ENCODE measurements at regions not wholly inside any gene's neighbourhood (a gene's known extent, or its start where the extent isn't known, plus 50 kb on each side); places are given as distances from the start of the nearest gene placed in this dataset.
"Not testable (repeated sequence)": the region's sequence is repeated elsewhere in the genome, so short reads cannot be mapped to it uniquely, and the experiment has no call there.

- TF ChIP-seq CHD2 (IDR thresholded peaks at IDR 0.05; ENCODE audit: low read depth, low read length); RCOR1 (IDR thresholded peaks at IDR 0.05; ENCODE audit: borderline replicate concordance in 1 of 2, low read depth in 2 of 2, low read length in 2 of 2); TAF1 (IDR thresholded peaks at IDR 0.05; ENCODE audit: control insufficient read depth, extremely low read depth, insufficient read depth, low read length, severe bottlenecking); ZNF311 (CRISPR knock-in tag; IDR thresholded peaks at IDR 0.05); EZH2 (IDR thresholded peaks at IDR 0.05; ENCODE audit: borderline replicate concordance, low read depth, low read length); TBP (optimal IDR thresholded peaks at IDR 0.05; ENCODE audit: low read depth, low read length); POLR2A (conservative IDR thresholded peaks at IDR 0.05); HDAC6 (IDR thresholded peaks at IDR 0.05; ENCODE audit: low read depth, low read length); BRCA1 (IDR thresholded peaks at IDR 0.05); BRCA1 (CRISPR knock-in tag; IDR thresholded peaks at IDR 0.05): not testable (repeated sequence)
- TF ChIP-seq, protein P1, sequence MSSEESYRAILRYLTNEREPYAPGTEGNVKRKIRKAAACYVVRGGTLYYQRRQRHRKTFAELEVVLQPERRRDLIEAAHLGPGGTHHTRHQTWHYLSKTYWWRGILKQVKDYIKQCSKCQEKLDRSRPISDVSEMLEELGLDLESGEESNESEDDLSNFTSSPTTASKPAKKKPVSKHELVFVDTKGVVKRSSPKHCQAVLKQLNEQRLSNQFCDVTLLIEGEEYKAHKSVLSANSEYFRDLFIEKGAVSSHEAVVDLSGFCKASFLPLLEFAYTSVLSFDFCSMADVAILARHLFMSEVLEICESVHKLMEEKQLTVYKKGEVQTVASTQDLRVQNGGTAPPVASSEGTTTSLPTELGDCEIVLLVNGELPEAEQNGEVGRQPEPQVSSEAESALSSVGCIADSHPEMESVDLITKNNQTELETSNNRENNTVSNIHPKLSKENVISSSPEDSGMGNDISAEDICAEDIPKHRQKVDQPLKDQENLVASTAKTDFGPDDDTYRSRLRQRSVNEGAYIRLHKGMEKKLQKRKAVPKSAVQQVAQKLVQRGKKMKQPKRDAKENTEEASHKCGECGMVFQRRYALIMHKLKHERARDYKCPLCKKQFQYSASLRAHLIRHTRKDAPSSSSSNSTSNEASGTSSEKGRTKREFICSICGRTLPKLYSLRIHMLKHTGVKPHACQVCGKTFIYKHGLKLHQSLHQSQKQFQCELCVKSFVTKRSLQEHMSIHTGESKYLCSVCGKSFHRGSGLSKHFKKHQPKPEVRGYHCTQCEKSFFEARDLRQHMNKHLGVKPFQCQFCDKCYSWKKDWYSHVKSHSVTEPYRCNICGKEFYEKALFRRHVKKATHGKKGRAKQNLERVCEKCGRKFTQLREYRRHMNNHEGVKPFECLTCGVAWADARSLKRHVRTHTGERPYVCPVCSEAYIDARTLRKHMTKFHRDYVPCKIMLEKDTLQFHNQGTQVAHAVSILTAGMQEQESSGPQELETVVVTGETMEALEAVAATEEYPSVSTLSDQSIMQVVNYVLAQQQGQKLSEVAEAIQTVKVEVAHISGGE (CRISPR knock-in tag; IDR thresholded peaks at IDR 0.05) = not testable (repeated sequence)
- TF ChIP-seq, protein P2, sequence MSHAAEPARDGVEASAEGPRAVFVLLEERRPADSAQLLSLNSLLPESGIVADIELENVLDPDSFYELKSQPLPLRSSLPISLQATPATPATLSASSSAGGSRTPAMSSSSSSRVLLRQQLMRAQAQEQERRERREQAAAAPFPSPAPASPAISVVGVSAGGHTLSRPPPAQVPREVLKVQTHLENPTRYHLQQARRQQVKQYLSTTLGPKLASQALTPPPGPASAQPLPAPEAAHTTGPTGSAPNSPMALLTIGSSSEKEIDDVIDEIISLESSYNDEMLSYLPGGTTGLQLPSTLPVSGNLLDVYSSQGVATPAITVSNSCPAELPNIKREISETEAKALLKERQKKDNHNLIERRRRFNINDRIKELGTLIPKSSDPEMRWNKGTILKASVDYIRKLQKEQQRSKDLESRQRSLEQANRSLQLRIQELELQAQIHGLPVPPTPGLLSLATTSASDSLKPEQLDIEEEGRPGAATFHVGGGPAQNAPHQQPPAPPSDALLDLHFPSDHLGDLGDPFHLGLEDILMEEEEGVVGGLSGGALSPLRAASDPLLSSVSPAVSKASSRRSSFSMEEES (CRISPR knock-in tag; IDR thresholded peaks at IDR 0.05) = not testable (repeated sequence)
- TF ChIP-seq, protein P3, sequence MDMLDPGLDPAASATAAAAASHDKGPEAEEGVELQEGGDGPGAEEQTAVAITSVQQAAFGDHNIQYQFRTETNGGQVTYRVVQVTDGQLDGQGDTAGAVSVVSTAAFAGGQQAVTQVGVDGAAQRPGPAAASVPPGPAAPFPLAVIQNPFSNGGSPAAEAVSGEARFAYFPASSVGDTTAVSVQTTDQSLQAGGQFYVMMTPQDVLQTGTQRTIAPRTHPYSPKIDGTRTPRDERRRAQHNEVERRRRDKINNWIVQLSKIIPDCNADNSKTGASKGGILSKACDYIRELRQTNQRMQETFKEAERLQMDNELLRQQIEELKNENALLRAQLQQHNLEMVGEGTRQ (CRISPR knock-in tag; IDR thresholded peaks at IDR 0.05) = not testable (repeated sequence)
These were observed 163.1 kb upstream of the WDFY3 start for GRCh38 chr4:85129354-85130125.

Data from K562 (cell line).